ENCODE measurements at regions not wholly inside any gene's neighbourhood (a gene's known extent, or its start where the extent isn't known, plus 50 kb on each side); places are given as distances from the start of the nearest gene placed in this dataset.

DNA sequence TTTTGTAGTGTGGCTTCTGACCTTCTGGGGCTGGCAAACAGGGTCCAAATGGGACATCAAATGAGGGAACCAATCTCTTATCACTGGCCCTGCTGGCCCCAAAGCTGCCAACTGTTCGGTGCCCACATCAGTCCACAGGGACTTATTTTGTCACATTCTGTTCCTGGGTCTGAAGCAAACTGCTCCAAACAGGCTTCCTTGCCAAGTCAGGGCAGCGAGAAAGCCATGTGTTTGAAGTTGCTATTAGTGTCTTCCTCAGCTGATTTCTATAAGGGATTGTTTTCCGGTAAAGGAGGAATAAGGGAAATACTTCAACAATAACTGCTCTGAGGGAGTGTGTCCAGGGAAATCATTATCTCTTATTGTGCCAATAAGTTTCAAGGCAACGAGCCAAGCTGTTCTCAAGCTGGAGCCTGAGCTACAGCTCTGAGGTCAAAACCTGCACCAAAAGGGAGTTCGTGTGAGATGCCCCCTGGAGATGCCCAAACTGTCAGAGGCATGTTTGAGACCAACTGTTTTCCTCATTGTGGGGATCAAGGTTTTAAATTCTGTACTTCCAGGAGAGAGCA is 381.4 kb upstream of the PROX1 start:
- Mint-ChIP-seq H3K27me3 (peaks cover 33% of the 10 kb centered on the region), H3K27ac (no peak overlapping the region), H3K4me1 (ENCODE audit: low read depth) (no peaks in the 10 kb centered on the region), H3K9me3 (no peaks in the 10 kb centered on the region), H3K36me3 (ENCODE audit: low read depth) (no peaks in the 10 kb centered on the region), H3K4me3 (no peak overlapping the region)
- no peaks in the 10 kb centered on the region for H3K4me1 ChIP-seq (ENCODE audit: insufficient read depth, low read length)
- peaks cover 0 to 4% of the 10 kb centered on the region in 2 experiments for H3K9me3 ChIP-seq (ENCODE audit: control insufficient read depth in 1 of 2, insufficient read depth in 1 of 2, low read length in 2 of 2)
- ATAC-seq (ENCODE audit: poor library complexity) (no peak), DNase-seq (no peak)
- no peak for TF ChIP-seq CTCF (IDR thresholded peaks at IDR 0.05)
- CTCF ChIA-PET, result no interaction called here
- no peak overlapping the region for H3K4me3 ChIP-seq (ENCODE audit: low read length)
- POLR2A ChIA-PET, result no interaction called here
- no peaks in the 10 kb centered on the region for H3K36me3 ChIP-seq (ENCODE audit: insufficient read depth, low read length)
- H3K27ac ChIP-seq (ENCODE audit: low read depth in 1 of 2, low read length in 2 of 2), result no peak overlapping the region
- H3K27me3 ChIP-seq (ENCODE audit: control insufficient read depth in 1 of 2, insufficient read depth in 2 of 2, low read length in 2 of 2), result no peaks in the 10 kb centered on the region
- intact Hi-C loops (cut with DNase I, micrococcal nuclease), result no loop called here

- no peak overlapping the region for H3K4me3 ChIP-seq (ENCODE audit: low read length)
- intact Hi-C loops (cut with DNase I, micrococcal nuclease), result no loop called here
- H3K36me3 ChIP-seq (ENCODE audit: insufficient read depth, low read length), result no peaks in the 10 kb centered on the region
- POLR2A ChIA-PET, result no interaction called here
- Mint-ChIP-seq H3K4me3 (no peak overlapping the region), H3K9me3 (no peaks in the 10 kb centered on the region), H3K4me1 (ENCODE audit: low read depth) (no peaks in the 10 kb centered on the region), H3K27me3 (peaks cover 20% of the 10 kb centered on the region), H3K27ac (no peak overlapping the region), H3K36me3 (ENCODE audit: low read depth) (no peaks in the 10 kb centered on the region)
- no peak for DNase-seq
- no peak overlapping the region for H3K27ac ChIP-seq (ENCODE audit: low read depth in 1 of 2, low read length in 2 of 2)
- CTCF ChIA-PET, result interaction anchor here (1.6 kb wide), 1 partner anchor 15 kb away, joined by 3 read pairs; no protein-coding TSS in a partner anchor
- no peaks in the 10 kb centered on the region for H3K9me3 ChIP-seq (ENCODE audit: control insufficient read depth in 1 of 2, insufficient read depth in 1 of 2, low read length in 2 of 2)
- TF ChIP-seq CTCF (IDR thresholded peaks at IDR 0.05), result no peak
- peaks cover 0 to 8% of the 10 kb centered on the region in 2 experiments for H3K27me3 ChIP-seq (ENCODE audit: control insufficient read depth in 1 of 2, insufficient read depth in 2 of 2, low read length in 2 of 2)
- no peaks in the 10 kb centered on the region for H3K4me1 ChIP-seq (ENCODE audit: insufficient read depth, low read length)
- ATAC-seq (ENCODE audit: poor library complexity), result no peak
These were observed 374.2 kb upstream of the PROX1 start for GRCh38 chr1:213613549-213613948.

DNA sequence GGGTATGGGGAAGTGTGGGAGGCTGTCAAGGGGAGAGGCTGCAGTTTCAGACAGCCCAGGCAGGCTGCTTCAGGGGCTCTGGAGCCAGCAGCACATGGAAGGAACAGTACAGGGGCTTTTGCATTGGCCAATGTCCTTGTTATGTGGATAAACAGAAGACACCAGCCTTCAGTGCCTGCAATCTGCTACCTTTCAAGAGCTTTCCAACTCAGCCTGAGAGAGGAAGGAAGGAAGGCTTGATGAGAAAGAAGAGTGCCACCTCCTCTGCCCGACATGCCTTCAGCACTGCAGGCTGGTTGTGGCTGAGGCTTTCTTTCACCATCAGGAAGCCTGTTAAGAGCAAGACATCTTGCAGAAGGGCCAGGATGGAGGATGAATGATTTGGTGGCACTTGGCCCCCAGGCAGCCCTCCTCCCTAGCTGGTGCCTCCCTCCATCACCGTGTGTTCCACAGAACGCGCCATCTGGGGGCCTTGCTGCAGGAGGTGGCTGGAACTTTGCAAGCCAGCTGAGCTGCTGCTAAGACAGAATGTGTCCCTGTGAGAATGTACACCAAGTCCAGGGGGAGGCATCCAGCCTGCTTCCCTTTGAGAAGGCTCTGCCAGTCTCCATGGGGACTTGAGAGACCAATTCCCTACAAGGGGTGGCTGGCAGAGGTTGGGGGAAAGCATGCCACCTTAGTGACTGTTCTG is 372.4 kb upstream of the PROX1 start:
- H3K4me1 Mint-ChIP-seq (ENCODE audit: low read depth), result no peaks in the 10 kb centered on the region
- H3K27ac Mint-ChIP-seq, result no peak overlapping the region
- peaks cover 0 to 8% of the 10 kb centered on the region in 2 experiments for H3K27me3 ChIP-seq (ENCODE audit: control insufficient read depth in 1 of 2, insufficient read depth in 2 of 2, low read length in 2 of 2)
- no peak for TF ChIP-seq CTCF (IDR thresholded peaks at IDR 0.05)
- ChIA-PET CTCF (interaction anchor here (1.6 kb wide), 1 partner anchor 17 kb away, joined by 3 read pairs; no protein-coding TSS in a partner anchor), POLR2A (no interaction called here)
- no peaks in the 10 kb centered on the region for H3K36me3 ChIP-seq (ENCODE audit: insufficient read depth, low read length)
- intact Hi-C loops (cut with DNase I, micrococcal nuclease), result no loop called here
- no peak for DNase-seq
- no peaks in the 10 kb centered on the region for H3K9me3 Mint-ChIP-seq
- no peaks in the 10 kb centered on the region for H3K4me1 ChIP-seq (ENCODE audit: insufficient read depth, low read length)
- no peak overlapping the region for H3K4me3 ChIP-seq (ENCODE audit: low read length)
- H3K9me3 ChIP-seq (ENCODE audit: control insufficient read depth in 1 of 2, insufficient read depth in 1 of 2, low read length in 2 of 2), result no peaks in the 10 kb centered on the region
- H3K27me3 Mint-ChIP-seq, result peaks cover 20% of the 10 kb centered on the region
- no peak for ATAC-seq (ENCODE audit: poor library complexity)
- no peak overlapping the region for H3K4me3 Mint-ChIP-seq
- no peak overlapping the region for H3K27ac ChIP-seq (ENCODE audit: low read depth in 1 of 2, low read length in 2 of 2)
- H3K36me3 Mint-ChIP-seq (ENCODE audit: low read depth), result no peaks in the 10 kb centered on the region

Data from CD4-positive, alpha-beta T cell (primary cell).